ENCODE measurements at regions not wholly inside any gene's neighbourhood (a gene's known extent, or its start where the extent isn't known, plus 50 kb on each side); places are given as distances from the start of the nearest gene placed in this dataset.

DNA sequence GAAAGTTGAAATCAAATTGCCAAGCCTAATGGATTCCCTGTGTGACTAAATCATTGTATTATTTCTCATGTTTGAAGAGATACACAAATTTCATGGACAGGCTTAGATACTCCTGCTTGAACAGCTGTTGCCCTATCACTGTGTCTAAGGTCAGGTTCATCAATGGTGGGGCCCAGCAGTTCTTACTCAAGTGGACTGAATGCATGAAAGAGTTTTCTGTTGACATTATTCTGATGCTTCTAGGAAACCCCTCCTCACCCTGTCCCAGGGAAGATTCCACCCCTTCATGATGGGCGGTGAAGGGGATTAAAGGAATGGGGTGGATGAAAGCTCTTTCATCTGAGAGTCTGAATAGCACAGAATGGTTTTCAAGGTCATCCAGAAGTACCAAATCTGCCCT lies 148.8 kb downstream of the INO80D start:
- DNase-seq: no peak

DNA sequence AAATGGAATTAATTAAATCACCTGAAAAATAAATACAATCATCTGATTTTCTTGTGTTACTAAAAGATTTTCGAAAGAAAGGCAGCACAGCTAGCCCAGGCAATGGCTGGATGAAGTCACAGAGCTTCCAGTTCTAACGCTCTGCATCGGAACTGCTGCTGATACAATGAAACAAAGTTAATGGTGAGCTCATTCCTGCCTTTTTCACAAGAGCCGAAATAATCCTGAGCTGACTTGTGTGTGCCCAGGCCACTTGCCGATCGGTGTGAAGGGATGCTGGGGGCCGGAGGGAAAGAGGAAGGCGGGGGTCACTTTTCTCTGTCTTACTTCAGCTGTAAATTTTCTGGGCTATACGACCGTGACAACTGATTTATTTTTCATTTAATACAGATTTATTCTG lies 149.5 kb downstream of the INO80D start:
- no peak for DNase-seq

DNA sequence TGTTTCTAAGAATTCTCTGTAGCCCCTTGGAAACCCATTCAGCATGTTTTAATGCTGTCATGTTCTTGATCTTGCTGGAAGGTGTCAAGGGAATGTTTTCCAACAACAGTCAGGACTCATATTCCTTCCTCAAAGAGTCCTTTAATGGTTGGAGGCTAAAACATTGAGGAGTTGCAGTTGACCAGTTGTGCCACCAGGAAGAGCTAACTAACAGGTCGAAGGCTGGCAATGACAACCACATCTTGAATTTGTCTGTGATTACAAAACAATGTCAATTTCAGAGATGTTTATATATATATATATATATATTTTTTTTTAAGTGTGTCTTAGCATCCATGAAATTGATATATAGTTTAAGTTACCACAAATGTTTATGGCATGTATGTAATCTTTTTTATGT lies 151.5 kb downstream of the INO80D start:
- DNase-seq: no peak

DNA sequence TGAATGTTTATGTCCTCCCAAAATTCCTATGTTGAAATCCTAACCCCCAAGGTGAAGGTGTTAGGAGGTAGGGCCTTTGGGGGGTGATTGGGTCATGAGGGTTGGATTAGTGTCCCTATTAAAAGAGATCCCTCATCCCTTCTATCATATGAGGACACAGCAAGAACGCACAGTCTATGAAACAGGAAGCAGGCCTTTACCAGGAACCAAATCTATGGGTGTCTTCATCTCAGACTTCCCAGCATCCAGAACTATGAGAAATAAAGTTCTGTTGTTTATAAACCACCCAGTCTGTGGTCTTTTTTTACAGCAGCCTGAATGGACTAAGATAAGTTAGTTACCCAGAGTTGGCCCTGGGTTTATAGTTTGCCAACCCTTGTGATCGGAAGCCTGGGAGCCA lies 153.1 kb downstream of the INO80D start:
- DNase-seq: no peak

DNA sequence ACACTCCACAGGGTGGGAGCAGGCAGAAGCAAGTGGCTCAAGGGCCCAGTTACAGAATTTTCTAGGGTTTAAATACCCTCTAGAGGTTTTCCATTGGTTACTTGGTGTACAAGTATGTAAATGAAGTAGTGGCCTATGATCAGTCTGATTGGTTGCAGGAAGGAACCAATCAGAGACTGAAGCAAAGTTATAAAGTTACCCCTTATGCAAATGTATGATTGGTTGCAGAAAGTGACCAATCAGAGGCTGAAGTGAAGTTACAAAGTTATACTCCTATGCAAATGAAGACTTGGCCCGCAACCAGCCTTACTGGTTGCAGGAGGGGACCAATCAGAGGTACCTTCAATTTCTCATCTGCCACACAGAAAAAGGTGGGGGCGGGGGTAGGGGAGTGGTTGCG lies 154.6 kb downstream of the INO80D start:
- DNase-seq: no peak

DNA sequence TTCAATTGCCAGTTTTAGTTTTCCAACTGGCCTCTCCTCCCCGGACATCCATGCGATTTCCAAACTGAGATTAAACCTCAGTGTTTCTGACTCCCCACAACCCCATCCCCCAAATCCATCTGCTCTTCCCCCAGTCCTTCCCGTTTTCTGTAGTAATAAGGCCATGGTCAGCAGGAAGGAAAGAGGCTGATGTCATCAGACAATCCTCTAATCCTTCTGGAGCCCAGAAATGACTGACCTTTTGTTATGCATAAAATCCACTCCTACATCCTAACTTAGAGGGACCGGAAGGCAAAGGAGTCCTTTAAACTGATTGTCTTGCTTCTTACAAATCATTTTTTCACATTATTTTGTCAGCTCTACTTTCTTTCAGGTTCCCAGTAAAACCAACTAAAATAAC lies 155.8 kb downstream of the INO80D start:
- DNase-seq: no peak

DNA sequence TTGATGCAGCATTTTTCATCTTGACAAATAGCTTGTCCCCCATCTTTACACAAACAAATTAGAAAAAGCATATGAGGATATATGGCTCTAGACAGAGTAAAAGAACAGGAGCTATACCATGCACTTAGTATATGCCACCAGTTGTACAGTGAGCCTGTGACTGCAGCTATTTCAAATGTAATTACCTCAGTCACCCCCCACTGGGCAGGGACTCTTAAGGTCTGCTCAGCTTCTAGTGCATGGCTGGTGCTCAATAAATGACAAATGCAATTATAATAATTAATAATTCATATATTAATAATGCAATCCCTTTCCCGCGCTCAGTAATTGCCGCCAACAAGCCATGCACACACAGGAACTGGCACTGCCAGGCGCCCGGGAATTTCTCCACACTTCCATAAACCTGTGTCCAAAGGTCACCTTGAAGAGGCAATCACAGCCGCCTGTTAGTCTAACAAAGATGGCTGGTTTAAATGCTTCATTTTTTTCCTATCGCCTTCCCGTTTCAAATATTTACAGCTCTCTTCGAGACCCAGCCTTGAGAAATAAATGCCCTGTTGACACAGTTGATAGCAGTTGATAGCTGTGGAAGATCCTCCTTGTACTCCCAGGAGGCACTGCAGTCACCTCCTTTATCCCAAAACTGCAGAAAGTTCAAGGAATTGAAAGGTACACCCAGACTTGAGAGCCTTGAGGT lies 156.6 kb downstream of the INO80D start:
- no peak for DNase-seq

DNA sequence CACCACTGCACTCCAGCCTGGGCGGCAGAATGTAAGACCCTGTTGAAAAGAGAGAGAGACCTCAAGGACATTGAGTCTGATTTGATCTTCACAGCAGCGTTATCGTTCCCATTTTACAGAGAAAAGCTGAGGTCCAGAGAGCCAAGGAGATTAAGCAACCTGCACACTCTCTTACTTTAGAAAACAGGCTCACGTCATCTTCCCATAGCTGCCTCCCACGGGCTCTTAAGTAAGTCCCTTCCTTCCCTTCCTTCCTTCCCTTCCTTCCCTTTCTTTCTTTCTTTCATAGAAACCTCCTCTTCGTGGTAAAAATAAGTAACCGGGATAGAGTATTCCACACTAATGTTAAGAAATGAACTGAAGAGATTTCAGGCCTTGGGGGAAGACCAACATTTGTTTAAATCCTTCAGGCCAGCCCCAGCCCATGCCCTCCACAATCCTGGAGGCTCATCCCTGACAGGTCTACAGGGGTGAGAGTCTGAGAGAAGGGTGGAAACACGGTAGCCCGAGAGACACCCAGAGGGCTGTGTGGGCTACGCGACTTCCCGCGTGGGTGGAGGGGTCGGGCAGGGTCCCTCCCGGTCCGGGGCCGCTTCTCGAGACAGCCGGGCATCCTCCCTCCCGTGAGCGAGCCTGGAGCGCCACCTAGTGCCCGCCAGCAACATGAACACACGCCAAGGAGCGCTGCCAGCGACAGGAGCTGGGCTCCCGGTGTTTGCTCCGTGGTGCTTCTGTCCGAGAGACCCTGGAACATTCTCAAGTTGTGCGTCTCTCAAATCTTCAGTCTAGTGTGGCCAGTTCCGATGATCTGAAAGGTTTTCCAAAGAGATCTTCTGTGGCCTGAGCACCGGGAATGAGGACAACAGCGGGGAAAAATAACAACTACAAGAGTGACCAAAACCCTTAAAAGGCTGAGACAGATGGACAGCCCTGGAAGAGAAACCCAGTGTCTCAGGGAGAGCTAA lies 160.3 kb downstream of the INO80D start:
- DNase-seq: peak; percentile 75

DNA sequence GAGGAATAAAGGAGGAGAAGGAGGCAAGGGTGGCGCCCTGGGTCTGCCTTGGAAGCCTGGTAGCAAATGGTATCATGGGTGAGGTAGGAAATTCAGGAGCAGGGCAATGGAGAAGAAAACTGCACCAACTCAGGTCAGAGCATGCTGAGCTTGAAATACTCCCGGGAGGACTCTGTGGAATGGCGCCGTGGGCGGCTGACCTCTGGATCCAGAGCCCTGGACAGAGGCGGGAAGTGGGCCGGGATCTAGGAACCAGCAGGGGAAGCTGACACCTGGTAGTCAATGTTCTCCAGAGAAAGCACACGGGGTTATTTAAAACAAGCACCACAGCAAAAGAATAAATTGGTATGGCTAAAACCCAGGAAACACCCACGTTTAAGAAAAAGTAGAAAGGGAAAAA lies 161.3 kb downstream of the INO80D start:
- no peak for DNase-seq

DNA sequence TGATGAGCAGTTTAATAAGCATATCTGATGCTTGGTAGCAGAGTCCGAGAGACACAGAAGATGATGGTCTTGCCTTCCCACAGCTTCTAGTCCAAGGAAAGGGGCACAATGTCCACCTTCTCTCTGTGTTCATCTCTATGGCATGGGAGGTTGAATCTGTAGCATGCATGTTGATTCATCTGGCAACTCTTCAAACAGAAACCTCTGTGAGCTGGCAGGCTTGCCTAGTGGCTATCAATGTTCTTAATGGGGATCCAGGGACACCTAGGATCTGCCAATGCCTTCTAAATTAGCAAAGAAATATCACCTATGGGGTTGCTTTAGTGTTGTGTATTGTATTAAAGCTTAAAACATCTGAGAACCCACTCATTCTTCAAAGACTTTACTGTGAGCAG lies 170.8 kb downstream of the INO80D start:
- DNase-seq: no peak

DNA sequence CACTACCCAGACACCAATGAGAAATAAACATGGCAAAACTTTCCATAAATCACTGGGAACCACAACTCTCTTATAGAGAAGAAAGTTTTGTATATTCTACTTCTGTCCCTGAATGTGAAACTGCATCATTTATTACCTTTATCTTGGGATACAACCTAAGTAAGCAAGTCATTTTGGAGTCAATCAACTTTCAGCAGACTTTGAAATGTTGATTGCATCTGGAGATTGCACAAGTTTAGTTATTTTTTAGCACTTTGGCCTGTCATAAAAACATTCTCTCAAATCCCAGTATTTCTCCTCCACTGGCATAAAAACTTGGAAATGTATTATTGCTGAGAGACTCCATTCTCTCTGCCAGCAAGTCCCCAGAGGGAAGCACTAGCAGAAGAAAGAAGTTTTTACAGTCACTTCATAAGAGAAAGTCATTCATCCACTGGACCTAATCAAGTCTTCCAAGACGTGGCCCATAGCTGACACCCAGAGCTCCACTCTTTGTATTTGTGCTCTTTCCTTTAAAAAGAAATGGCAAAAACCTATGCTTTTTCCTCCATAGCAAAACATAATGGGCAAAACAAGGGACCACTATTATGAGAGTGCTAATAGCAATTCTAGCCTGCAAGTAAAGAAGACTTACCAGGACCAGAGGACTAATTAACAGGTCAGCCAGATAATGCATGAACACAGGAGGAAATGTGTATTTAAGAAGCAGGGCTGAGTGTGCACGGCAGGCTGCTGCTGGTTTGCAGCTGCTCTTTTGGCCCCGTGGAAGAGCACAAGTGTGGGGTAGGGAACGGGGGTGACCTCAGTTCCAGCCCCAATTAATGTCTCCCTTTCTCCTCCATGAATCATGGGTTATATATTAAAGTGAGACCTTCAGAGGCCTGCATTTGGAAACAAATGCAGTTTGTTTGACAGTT lies 171.5 kb downstream of the INO80D start:
- DNase-seq: no peak

DNA sequence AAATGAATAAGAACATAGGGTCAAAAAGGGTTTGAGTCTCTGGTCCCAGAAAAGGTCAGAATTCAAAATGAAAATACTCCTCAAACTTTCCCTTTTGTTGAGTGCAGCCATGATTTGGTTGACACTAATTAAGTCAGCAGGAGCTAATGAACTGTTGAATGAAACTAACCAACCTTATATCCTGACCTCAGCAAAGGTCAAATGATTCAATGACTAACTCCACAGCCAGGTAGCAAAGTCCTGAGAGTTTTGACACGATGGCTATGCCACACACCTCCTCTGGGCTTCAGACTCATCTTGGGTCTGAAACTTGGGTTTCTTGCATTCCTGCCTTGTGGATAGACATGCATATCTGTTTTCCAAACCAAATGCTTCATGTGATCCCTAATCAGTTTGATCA lies 172.3 kb downstream of the INO80D start:
- DNase-seq: no peak

DNA sequence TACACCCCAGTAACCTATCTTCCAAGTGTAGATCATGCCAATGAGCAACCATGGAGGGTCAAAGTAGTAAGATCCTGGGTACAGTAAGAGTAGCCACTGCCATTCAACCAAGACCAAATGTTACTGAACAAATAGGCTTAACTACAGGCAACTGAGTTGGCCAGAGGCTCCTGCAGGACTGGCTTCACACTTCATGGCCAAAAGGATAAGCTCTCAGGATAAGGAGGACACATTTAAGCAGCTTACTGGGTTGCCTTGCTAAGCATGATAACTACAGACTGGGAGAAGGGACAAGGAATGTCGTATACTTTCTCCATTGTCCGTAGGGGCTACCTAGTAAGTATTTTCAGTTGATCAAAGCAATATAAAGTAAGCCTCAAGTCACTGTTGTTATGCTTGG lies 174.7 kb downstream of the INO80D start:
- DNase-seq: no peak

DNA sequence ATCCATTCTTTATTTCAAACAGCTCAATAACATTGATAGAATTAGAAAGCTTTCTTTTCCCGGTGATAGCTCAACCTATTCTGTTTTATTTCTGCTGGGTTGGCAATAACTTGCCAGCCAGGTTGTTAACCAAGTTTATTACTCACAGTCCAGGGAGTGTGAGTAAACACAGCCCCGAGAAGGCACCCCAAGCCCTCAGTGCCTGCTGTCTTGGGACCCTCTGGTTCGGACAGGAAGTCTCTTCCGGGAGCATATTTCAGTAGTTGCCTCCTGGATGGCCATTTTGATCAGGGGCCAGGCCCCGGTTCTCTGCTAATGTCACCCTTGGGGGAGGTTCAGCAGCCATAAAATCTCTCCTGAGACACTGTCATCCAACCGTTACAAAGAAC lies 176.8 kb downstream of the INO80D start:
- no peak for DNase-seq

DNA sequence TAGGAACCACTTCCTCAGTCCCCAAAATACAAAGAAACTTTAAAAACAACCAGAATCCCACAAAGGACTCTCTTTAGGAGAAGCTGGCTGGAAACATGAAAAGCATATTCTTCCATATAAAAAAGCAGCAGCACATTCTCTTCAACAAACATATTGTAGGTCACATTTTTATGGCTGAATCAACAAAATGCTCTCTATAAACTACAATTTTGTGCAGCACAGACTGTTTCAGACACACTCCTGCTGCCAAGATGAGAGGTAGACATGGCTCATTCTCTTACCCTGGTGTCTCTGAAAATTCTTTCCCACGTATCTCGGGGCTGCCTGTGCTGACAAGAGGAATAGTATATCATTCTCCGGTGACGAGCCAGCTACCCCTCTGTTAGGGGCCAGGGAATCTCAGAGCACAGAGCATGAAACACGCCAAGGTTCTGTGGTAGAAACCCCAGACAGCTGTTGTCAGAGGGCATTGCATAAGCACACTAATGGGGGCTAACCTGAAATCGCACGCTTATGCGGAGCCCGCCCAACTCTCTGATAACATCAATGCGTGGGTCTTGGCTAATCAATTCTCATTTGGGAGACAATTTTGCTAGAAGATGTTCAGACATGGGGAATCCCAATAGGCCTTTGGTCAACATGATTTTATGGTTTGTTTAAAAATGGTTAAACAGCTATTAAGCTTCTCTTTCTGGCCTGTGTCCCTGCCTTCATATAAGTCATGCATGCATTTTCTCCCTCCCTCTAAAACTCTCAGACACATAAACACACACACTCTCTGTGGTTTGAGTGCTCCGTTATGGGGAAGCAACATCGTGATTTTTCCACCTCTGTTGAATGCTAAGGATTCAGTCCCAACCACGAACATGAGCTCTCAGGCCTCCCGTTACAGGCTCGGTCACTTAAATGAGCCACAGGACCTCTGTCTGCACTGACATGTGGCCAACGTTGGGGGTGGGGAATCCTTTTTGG lies 177.5 kb downstream of the INO80D start:
- DNase-seq: no peak

DNA sequence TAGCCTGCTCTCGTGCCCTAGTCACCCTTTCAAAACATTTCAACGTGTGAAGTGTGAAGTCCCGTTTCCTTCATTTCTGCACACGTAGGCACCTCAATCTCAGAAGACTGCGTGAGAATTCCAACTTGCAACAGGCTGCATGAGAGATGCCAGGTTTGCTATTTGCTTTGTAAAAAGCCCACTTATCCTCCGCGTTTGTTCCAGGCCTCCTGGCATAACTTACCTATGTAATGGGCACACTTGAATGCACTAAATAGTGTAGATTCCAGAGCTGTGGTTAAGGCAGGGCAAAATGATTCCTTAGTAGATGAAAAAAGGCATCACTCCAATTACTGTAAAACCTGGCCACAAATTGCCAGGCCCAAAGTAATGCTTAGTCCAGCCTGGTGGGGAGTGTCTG lies 179.6 kb downstream of the INO80D start:
- DNase-seq: no peak

DNA sequence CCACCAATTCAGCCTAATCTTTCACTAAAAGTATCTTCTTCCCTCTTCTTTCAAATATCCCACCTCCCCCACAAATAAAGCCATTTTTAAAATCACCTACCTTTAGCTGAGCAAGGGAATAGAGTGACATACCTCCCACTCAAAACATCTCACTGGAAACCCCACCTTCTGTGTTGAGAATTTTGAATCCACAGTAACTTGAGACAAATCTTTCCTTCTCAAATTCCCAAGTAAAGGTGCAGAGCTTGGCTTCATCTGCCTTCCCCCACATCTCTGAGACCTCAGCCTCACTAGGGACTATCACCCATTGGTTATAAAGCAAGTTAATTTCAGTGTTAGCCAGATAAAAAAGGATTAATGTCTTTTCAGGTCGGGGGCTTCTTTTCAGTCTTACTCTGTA lies 180.4 kb downstream of the INO80D start:
- DNase-seq: no peak

DNA sequence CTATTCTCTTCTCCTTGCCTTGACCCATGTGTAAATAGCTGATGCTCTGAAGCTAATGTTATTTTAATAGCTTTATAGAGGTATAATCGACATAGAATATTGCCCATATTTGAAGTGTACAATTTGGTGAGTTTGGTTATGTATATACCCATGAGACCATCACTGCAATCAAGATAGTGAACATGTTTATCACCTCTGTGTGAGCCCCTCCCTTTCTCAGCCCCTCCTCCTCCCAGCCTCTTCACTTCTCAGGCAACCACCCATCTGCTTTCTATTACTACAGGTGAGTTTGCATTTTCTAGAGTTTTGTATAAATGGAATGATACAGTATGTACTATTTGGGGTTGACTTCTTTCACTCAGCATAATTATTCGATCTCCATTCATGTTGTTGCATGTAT lies 181.1 kb downstream of the INO80D start:
- no peak for DNase-seq

DNA sequence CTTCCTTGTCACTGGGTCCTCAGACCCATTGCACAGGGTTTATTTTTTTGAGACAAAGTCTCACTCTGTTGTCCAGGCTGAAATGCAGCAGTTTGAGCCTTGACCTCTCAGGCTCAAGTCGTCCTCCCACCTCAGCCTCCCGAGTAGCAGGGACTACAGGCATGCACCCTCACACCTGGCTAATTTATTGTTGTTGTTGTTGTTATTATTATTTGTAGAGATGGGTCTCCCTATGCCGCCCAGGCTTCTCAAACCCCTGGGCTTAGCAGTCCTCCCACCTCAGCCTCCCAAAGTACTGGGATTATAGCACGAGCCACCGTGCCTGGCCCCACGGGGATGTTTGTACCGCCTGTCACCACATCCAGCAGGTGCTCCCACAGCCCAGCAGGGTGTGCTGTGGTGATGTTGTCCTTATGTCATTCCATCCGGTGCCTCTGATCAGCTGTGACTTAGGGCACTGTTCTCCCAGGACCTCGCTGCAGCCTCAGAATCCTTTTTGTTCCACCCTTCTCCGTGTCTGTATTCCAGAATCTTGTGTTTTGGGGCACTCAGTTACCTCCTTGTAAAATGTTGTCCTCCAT lies 182.3 kb downstream of the INO80D start:
- DNase-seq: peak; percentile 12

DNA sequence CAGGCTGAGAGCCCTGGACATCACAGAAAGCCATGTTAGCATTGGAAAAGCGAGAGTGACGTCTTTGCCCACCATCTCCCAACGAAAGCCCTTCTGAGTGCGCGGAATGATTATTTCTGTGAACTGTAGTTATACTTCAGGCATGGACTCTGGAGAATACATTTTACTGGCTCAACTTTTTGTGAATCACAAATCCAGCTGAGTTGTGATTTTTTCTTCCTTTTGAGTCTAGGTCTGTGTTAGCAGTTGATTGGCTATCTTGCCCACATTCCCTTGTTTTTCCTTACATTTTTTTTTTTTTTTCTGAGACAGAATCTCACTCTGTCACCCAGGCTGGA lies 183.1 kb downstream of the INO80D start:
- no peak for DNase-seq

DNA sequence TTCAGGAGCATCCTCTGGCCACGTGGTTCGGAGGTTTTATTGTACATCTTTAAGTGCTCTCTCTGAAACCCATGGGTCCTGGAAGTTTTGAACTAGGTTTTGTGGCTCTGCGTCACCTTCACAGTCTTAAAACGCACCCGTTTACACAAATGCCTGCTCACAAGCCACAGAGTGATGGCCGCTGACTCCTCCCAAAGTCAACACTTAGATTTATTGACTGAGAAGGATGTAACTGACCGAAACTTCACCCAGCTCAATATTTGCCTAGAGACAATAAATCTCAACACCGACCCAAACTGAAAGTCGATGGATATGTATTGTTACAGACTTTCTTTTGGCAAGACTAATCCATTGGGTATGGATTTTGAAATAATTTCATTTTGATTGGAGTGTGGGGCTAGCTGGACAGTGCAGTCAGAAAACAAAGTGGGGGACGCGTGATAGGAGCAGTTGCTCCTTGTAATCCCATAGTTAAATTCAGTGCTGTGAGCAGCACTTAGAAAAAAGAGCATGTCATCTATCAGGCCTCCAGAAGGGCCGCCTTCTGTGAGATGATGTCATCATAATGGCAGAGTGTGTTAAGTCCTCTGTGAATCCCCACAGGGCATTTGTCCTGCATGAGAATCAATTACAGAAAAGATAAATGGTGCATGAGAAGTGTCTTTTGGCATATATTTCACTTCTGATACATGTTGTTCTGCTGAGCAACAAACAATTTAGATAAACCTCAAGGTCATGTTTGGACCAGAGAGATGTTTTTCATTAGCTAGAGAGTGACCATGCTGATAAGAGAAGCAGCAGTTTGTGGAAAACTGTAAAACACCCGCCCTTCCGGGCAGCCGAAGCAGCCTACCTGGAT lies 183.7 kb downstream of the INO80D start:
- no peak for DNase-seq
